ENCODE measurements at regions not wholly inside any gene's neighbourhood (a gene's known extent, or its start where the extent isn't known, plus 50 kb on each side); places are given as distances from the start of the nearest gene placed in this dataset.

DNA sequence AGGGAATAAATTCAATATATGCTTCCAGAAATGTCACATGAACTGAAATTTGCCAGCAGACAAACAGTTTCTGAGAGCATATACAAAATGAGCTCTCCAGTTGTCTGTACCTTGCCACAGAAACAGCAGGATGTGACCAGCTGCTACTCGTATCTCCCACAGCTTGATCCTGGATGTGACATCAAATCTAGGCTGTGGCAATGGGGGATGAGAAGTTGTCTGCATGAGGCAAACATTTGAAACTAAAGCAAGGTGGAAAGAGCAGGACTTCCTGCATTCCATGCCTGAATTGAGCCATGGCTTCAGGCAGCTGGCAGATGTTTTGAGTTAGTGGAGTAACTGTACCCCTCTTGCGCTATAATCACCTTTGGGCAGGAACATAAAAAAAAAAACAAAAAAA lies 1724.0 kb downstream of the RPA4 start:
- CTCF ChIA-PET, result no interaction called here
- H3K4me3 Mint-ChIP-seq, result no peak overlapping the region
- DNase-seq, result no peak
- no peaks in the 10 kb centered on the region for H3K27me3 Mint-ChIP-seq
- no peak overlapping the region for H3K27ac Mint-ChIP-seq
- no peaks in the 10 kb centered on the region for H3K36me3 Mint-ChIP-seq
- H3K9me3 Mint-ChIP-seq, result no peaks in the 10 kb centered on the region
- intact Hi-C loops (cut with micrococcal nuclease), result no loop called here
- POLR2A ChIA-PET, result no interaction called here
- H3K4me1 Mint-ChIP-seq (ENCODE audit: low read depth), result no peaks in the 10 kb centered on the region

GRCh38 chrX:98627645-98628044 lies 1743.9 kb downstream of the RPA4 start:
- no peaks in the 10 kb centered on the region for H3K27me3 Mint-ChIP-seq
- H3K4me1 Mint-ChIP-seq (ENCODE audit: low read depth), result no peaks in the 10 kb centered on the region
- ChIA-PET POLR2A (no interaction called here), CTCF (no interaction called here)
- H3K36me3 Mint-ChIP-seq, result no peaks in the 10 kb centered on the region
- intact Hi-C loops (cut with micrococcal nuclease), result no loop called here
- no peak overlapping the region for H3K27ac Mint-ChIP-seq
- no peaks in the 10 kb centered on the region for H3K9me3 Mint-ChIP-seq
- no peak for DNase-seq
- H3K4me3 Mint-ChIP-seq, result no peak overlapping the region

GRCh38 chrX:98637451-98637850 lies 1753.7 kb downstream of the RPA4 start:
- Mint-ChIP-seq H3K27ac (no peak overlapping the region), H3K4me3 (no peak overlapping the region), H3K36me3 (no peaks in the 10 kb centered on the region)

DNA sequence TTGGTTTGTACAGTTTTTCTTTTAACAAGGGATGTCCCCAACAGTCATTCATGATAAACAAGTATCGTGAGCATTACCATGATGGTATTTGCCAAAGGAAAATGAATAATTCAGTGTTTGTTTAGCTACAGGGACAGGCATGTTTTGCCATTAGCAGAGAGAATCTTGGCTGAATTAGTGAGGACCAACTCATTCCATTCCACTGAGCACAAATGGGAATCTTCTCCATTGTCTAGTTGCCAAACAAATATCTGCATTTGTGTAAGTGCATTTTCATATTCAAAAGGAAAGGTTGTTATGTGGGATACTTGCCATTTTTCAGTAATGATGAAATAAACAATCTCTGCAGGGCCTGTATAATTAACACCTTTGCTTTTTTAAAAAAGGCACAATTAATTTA lies 1762.6 kb downstream of the RPA4 start:
- Mint-ChIP-seq H3K4me1 (ENCODE audit: low read depth) (no peaks in the 10 kb centered on the region), H3K27me3 (no peaks in the 10 kb centered on the region), H3K27ac (no peak overlapping the region), H3K4me3 (no peak overlapping the region), H3K9me3 (no peaks in the 10 kb centered on the region), H3K36me3 (no peaks in the 10 kb centered on the region)
- ChIA-PET CTCF (no interaction called here), POLR2A (no interaction called here)
- DNase-seq, result no peak
- intact Hi-C loops (cut with micrococcal nuclease), result no loop called here

More at GRCh38 chrX:98637451-98637850, 1753.7 kb downstream of the RPA4 start:
- no peak for DNase-seq
- ChIA-PET POLR2A (no interaction called here), CTCF (no interaction called here)
- intact Hi-C loops (cut with micrococcal nuclease), result no loop called here
- Mint-ChIP-seq H3K4me1 (ENCODE audit: low read depth) (no peaks in the 10 kb centered on the region), H3K27me3 (no peaks in the 10 kb centered on the region), H3K9me3 (peaks cover 2% of the 10 kb centered on the region)

DNA sequence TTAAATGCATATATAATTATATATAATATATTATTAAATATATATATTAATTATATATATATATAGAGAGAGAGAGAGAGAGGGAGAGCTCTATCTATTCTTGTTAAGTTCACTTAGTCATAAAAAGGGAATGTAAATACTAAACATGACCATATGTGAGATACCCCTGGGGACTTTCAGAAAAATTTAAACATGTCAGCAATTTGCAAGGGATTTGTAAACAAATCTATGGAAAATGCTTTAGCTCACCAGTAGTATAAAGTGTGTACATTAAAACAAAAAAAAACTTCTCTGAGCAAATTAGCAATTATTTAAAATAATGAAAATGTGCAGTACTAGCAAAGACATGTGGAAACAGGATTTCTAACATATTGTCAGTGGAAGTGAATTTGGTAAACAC lies 1755.5 kb downstream of the PCDH19 start:
- intact Hi-C loops (cut with micrococcal nuclease), result no loop called here
- H3K9me3 Mint-ChIP-seq, result peaks cover 4% of the 10 kb centered on the region
- no peak overlapping the region for H3K4me3 Mint-ChIP-seq
- ChIA-PET POLR2A (no interaction called here), CTCF (no interaction called here)
- H3K4me1 Mint-ChIP-seq (ENCODE audit: low read depth), result no peaks in the 10 kb centered on the region
- DNase-seq, result no peak
- no peak overlapping the region for H3K27ac Mint-ChIP-seq
- no peaks in the 10 kb centered on the region for H3K27me3 Mint-ChIP-seq
- H3K36me3 Mint-ChIP-seq, result no peaks in the 10 kb centered on the region

Measured in activated CD4-positive, alpha-beta memory T cell treated with anti-CD3 and anti-CD28 coated beads for 36 hours (primary cell).